Astrocyte of the cerebellum (primary cell): ENCODE measurements at regions not wholly inside any gene's neighbourhood (a gene's known extent, or its start where the extent isn't known, plus 50 kb on each side); places are given as distances from the start of the nearest gene placed in this dataset.
"Not testable (repeated sequence)": the region's sequence is repeated elsewhere in the genome, so short reads cannot be mapped to it uniquely, and the experiment has no call there.

Source experiments
- DNase-seq: peaks from one replicate; pipeline ENCODE4 v3.0.0-alpha.2; 2011; ENCODE audit warnings: low read depth
- H3K4me3 ChIP-seq: 2 replicates; pipeline ENCODE4 v1.5.1; 2011; ENCODE audit warnings: mild to moderate bottlenecking, low read depth, low read length, moderate library complexity
- in situ Hi-C: cut with HindIII; loops from 2 replicates; pipeline ENCODE4 v1.10.0; 2017; ENCODE audit warnings: low sequenced_read_pairs
- TF ChIP-seq, protein P1 (sequence below): IDR thresholded peaks from 2 replicates; pipeline ENCODE4 v1.5.1; 2012; ENCODE audit warnings: low read length, low read depth, moderate library complexity, mild to moderate bottlenecking; ENCODE audit errors: missing control alignments

GRCh38 chr6:18654821-18655220 lies 267.7 kb downstream of the RNF144B start:
- TF ChIP-seq, protein P1, sequence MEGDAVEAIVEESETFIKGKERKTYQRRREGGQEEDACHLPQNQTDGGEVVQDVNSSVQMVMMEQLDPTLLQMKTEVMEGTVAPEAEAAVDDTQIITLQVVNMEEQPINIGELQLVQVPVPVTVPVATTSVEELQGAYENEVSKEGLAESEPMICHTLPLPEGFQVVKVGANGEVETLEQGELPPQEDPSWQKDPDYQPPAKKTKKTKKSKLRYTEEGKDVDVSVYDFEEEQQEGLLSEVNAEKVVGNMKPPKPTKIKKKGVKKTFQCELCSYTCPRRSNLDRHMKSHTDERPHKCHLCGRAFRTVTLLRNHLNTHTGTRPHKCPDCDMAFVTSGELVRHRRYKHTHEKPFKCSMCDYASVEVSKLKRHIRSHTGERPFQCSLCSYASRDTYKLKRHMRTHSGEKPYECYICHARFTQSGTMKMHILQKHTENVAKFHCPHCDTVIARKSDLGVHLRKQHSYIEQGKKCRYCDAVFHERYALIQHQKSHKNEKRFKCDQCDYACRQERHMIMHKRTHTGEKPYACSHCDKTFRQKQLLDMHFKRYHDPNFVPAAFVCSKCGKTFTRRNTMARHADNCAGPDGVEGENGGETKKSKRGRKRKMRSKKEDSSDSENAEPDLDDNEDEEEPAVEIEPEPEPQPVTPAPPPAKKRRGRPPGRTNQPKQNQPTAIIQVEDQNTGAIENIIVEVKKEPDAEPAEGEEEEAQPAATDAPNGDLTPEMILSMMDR: no peak
- in situ Hi-C loops: no loop called here
- no peak overlapping the region for H3K4me3 ChIP-seq
- DNase-seq: no peak

GRCh38 chr6:18656506-18656905 lies 269.4 kb downstream of the RNF144B start:
- no peak overlapping the region for H3K4me3 ChIP-seq
- DNase-seq: no peak
- in situ Hi-C loops: no loop called here
- TF ChIP-seq, protein P1: no peak

DNA sequence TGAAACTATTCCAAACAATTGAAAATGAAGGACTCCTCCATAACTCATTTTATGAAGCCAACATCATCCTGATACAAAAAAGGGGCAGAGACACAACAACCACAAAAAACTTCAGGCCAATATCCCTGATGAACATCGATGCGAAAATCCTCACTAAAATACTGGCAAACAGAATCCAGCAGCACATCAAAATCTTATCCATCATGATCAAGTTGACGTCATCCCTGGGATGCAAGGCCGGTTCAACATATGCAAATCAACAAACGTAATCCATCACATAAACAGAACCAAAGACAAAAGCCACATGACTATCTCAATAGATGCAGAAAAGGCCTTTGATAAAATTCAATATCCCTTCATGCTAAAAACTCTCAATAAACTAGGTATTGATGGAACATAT lies 272.8 kb downstream of the RNF144B start:
- in situ Hi-C loops, H3K4me3 ChIP-seq, DNase-seq: not testable (repeated sequence)

DNA sequence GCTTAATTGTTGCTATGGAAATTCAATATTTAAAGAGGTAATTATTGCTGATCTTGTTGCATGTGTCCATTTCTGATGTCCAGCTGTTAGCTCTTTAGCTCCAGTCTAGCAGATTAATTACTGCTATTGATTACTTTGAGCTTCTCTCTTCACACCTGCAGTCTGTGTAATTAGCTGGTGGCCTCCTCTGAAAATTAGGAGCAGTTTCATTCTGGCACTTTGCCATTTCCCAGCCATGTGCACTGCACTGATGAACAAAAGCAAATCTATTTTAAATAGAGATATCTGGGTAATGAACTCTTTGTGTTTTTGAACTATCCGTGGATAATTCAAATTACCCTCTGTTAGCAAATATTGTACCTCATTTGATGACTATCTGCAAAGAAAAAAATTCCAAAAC lies 275.9 kb downstream of the RNF144B start:
- no peak for DNase-seq
- in situ Hi-C loops: no loop called here
- no peak overlapping the region for H3K4me3 ChIP-seq
- TF ChIP-seq, protein P1: no peak

DNA sequence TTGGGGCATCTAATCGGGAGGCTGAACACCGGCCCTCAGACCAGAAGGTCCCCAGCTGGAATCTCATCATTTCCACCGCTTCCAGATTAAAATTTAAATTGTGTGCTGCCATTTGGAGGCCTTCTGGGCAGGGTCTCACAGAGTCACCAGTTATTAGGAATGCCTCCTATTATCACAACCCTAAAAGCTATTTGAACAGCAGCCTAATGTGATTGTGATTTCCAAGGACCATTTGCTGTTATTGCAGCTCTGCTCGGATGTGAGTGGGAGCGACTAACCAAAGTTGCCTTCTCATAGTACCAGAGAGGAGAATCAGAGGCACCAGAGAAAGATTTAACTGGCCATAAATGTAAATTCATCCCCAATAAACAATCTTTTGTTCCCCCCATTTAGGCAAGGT lies 277.3 kb downstream of the RNF144B start:
- DNase-seq: no peak
- in situ Hi-C loops: no loop called here
- TF ChIP-seq, protein P1: no peak
- H3K4me3 ChIP-seq: no peak overlapping the region

DNA sequence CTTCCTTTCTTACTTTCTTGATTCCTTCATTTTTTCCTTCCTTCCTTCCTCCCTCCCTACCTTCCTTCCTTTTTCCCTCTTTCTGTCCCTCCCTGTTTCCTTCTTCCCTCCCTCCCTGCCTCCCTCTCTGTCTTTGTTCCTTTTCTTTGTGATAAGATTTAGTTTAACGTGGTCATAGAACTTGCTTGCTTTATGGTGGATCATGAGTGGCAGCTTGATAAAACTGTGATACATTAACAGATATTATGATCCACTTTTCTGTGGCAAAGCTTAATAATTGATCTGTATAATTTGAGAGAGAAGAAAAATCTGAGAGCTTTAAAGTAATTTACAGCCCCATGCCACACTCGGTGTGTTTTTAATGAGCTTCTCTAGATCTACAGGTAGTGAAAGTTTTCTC lies 280.5 kb downstream of the RNF144B start:
- DNase-seq: no peak
- no peak overlapping the region for H3K4me3 ChIP-seq
- TF ChIP-seq, protein P1: no peak
- in situ Hi-C loops: no loop called here

DNA sequence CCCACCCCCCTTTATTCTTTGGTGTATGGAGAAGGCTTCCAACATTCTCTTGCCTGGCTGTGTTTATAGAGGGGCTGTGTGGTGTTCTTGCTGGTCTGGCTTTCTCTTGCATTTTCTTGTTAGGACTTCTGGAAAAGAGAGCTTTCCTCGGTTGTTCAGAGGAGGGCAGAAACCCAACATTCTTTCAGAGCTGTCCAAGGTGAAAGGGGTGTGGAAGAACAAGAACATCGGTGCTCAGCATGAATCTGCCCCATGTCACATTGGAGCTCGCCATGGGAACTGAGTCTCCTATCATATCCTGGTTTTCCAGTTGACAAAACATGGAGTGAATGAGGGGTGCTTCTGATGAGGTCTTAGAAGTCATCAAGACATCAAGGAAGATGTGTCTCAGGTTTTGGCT lies 281.8 kb downstream of the RNF144B start:
- TF ChIP-seq, protein P1: no peak
- no peak for DNase-seq
- in situ Hi-C loops: no loop called here
- H3K4me3 ChIP-seq: no peak overlapping the region
